B cell (primary cell): ENCODE measurements at regions not wholly inside any gene's neighbourhood (a gene's known extent, or its start where the extent isn't known, plus 50 kb on each side); places are given as distances from the start of the nearest gene placed in this dataset.

Source experiments
- ATAC-seq: fragments of 200-7000 bp; cut with Tn5 transposase; one replicate; pipeline ENCODE4 v1.10.0; 2021; ENCODE audit warnings: low read depth, mild to moderate bottlenecking, moderate number of reproducible peaks, moderate library complexity
- CTCF ChIA-PET: fragments of 350-600 bp; sonication (Branson Sonifier 250); formaldehyde crosslinking; loops from one replicate; lab custom pipeline; 2021; ENCODE audit warnings: antibody characterized with exemption, inconsistent platforms; lab: Charles Lee
- POLR2A ChIA-PET: fragments of 350-600 bp; sonication (Branson Sonifier 250); formaldehyde crosslinking; loops from one replicate; lab custom pipeline; 2021; ENCODE audit warnings: antibody characterized with exemption; lab: Charles Lee
- DNase-seq: peaks from one replicate; pipeline ENCODE4 v3.0.0; 2013
- H2AFZ ChIP-seq: 2 replicates; pipeline ENCODE4 v1.6.1; 2012; ENCODE audit warnings: mild to moderate bottlenecking, low read depth, low read length; ENCODE audit not compliant: insufficient read depth, poor library complexity, severe bottlenecking
- H3K27ac ChIP-seq, 2 donors: 1 replicate in 1 of 2; 2 replicates in 1 of 2; pipeline ENCODE4 v1.5.1; 2012 to 2013; ENCODE audit warnings: low read length in 2 of 2, mild to moderate bottlenecking in 2 of 2, moderate library complexity in 1 of 2
- H3K27me3 ChIP-seq, 4 experiments: fragments of 200-600 bp in 1 of 4; sonication (generic) in 1 of 4; replicated peaks in 1 of 4; 1 replicate in 2 of 4; 2 replicates in 2 of 4; pipeline versions ENCODE4 v1.6.1 to v1.7.0; 2013 to 2016; ENCODE audit warnings: low read length in 3 of 4, mild to moderate bottlenecking in 2 of 4, mixed read lengths in 1 of 4, moderate library complexity in 1 of 4; ENCODE audit not compliant: insufficient read depth in 4 of 4, control insufficient read depth in 3 of 4; ENCODE audit errors: control extremely low read depth in 1 of 4
- H3K36me3 ChIP-seq, 2 experiments: replicated peaks in 1 of 2; 1 replicate in 1 of 2; 2 replicates in 1 of 2; pipeline versions ENCODE4 v1.6.1 to v1.7.1; 2013; ENCODE audit warnings: low read length in 1 of 2; ENCODE audit not compliant: insufficient read depth in 2 of 2, control insufficient read depth in 1 of 2; ENCODE audit errors: control extremely low read depth in 1 of 2, extremely low read depth in 1 of 2
- H3K4me1 ChIP-seq, 2 donors: fragments of 200-600 bp in 1 of 2; sonication (generic) in 1 of 2; 1 replicate in 1 of 2; 2 replicates in 1 of 2; pipeline versions ENCODE4 v1.5.1 to v1.6.1; 2013 to 2017; ENCODE audit warnings: low read length in 2 of 2; ENCODE audit not compliant: control insufficient read depth in 2 of 2, insufficient read depth in 2 of 2
- H3K4me2 ChIP-seq: replicated peaks from 2 replicates; pipeline ENCODE3; 2012; ENCODE audit warnings: mild to moderate bottlenecking, low read depth, low read length; ENCODE audit not compliant: poor library complexity, severe bottlenecking
- H3K4me3 ChIP-seq, 5 experiments: fragments of 200-600 bp in 1 of 5; sonication (generic) in 1 of 5; 1 replicate in 3 of 5; 2 replicates in 2 of 5; pipeline versions ENCODE4 v1.5.1 to v1.7.0; 2011 to 2016; ENCODE audit warnings: low read length in 4 of 5, mild to moderate bottlenecking in 4 of 5, low read depth in 2 of 5, control low read depth in 1 of 5, moderate library complexity in 1 of 5; ENCODE audit not compliant: insufficient read depth in 1 of 5; ENCODE audit errors: control extremely low read depth in 1 of 5, extremely low read depth in 1 of 5
- H3K79me2 ChIP-seq: fragments of 200-600 bp; sonication (generic); one replicate; pipeline ENCODE4 v1.6.0; 2016; ENCODE audit warnings: low read length; ENCODE audit not compliant: control insufficient read depth, insufficient read depth
- H3K9ac ChIP-seq: fragments of 200-600 bp; sonication (generic); 2 replicates; pipeline ENCODE4 v1.6.1; 2017; ENCODE audit warnings: mild to moderate bottlenecking, low read length, moderate library complexity
- H3K9me3 ChIP-seq, 3 donors: one replicate each; pipeline versions ENCODE4 v1.6.1 to v1.7.1; 2013; ENCODE audit warnings: low read length in 2 of 3; ENCODE audit not compliant: control insufficient read depth in 2 of 3, insufficient read depth in 1 of 3; ENCODE audit errors: control extremely low read depth in 1 of 3
- H4K20me1 ChIP-seq: 2 replicates; pipeline ENCODE4 v1.6.0; 2012; ENCODE audit warnings: mild to moderate bottlenecking, low read length; ENCODE audit not compliant: insufficient read depth, control insufficient read depth, poor library complexity, severe bottlenecking
- H3K27ac Mint-ChIP-seq: one replicate; pipeline ENCODE4 v1.8.0; 2021; ENCODE audit warnings: mixed read lengths
- H3K27me3 Mint-ChIP-seq: one replicate; pipeline ENCODE4 v1.8.0; 2021; ENCODE audit warnings: mixed read lengths
- H3K4me1 Mint-ChIP-seq: one replicate; pipeline ENCODE4 v1.8.0; 2021; ENCODE audit warnings: mixed read lengths
- H3K4me3 Mint-ChIP-seq: one replicate; pipeline ENCODE4 v1.8.0; 2021; ENCODE audit warnings: mixed read lengths
- H3K9me3 Mint-ChIP-seq: one replicate; pipeline ENCODE4 v1.8.0; 2022; ENCODE audit warnings: mixed read lengths; ENCODE audit not compliant: insufficient read depth
- CTCF ChIP-seq: fragments of 200-600 bp; IDR thresholded peaks from one replicate; pipeline ENCODE4 v1.8.0; 2022; ENCODE audit warnings: antibody characterized with exemption, mild to moderate bottlenecking
- EZH2 ChIP-seq: IDR thresholded peaks from 2 replicates; pipeline ENCODE4 v1.6.1; 2012; ENCODE audit warnings: borderline replicate concordance, low read depth, mild to moderate bottlenecking, moderate library complexity, low read length; ENCODE audit not compliant: insufficient read depth, poor library complexity, severe bottlenecking
- WGBS: methylation state at CpG from one replicate; pipeline ENCODE4 v1.1.5; 2013; ENCODE audit warnings: missing lambda C conversion rate; ENCODE audit not compliant: insufficient coverage; 5-methylcytosine and 5-hydroxymethylcytosine counted together
- intact Hi-C: fragments of 100-400 bp; cut with micrococcal nuclease; formaldehyde crosslinking; loops from one replicate; pipeline ENCODE4 v1.10.0; 2022

- H3K27ac ChIP-seq, result no peak overlapping the region
- no peaks in the 10 kb centered on the region for H3K4me1 ChIP-seq
- Mint-ChIP-seq H3K4me1 (no peaks in the 10 kb centered on the region), H3K27ac (no peak overlapping the region), H3K4me3 (no peak overlapping the region), H3K27me3 (no peaks in the 10 kb centered on the region), H3K9me3 (no peaks in the 10 kb centered on the region)
- no peaks in the 10 kb centered on the region for H3K36me3 ChIP-seq
- CTCF ChIA-PET, result no interaction called here
- no peaks in the 10 kb centered on the region for H4K20me1 ChIP-seq
- no peaks in the 10 kb centered on the region for H3K79me2 ChIP-seq
- no peaks in the 10 kb centered on the region for H3K9me3 ChIP-seq
- no peak for ATAC-seq
- no peaks in the 10 kb centered on the region for H3K27me3 ChIP-seq
- no peak overlapping the region for H3K4me2 ChIP-seq
- DNase-seq, result no peak
- intact Hi-C loops, result no loop called here
- no peak overlapping the region for H3K9ac ChIP-seq
- no peak overlapping the region for H2AFZ ChIP-seq
- no peak overlapping the region for H3K4me3 ChIP-seq
- no peak for TF ChIP-seq CTCF
- no peak for TF ChIP-seq EZH2
- WGBS, result 58% methylated on average over 5 of the region's 6 CpGs
- POLR2A ChIA-PET, result no interaction called here
Measured at GRCh38 chr13:106690779-106691178, 122.8 kb upstream of the ARGLU1 start.

DNA sequence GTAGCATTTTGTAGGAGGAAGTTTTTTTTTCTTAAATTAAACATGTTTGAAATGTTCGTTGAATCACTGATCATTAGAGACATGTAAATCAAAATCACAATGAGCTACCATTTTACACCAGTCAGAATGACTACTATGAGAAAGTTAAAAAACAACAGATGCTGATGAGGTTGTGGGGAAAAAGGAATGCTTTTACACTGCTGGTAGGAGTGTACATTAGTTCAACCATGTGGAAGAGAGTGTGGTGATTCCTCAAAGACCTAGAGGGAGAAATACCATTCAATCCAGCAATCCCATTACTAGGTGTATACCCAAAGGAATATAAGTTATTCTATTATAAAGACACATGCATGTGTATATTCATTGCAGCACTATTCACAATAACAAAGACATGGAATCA, 122.0 kb upstream of the ARGLU1 start:
- no peak overlapping the region for H3K4me3 ChIP-seq
- H3K4me1 Mint-ChIP-seq, result no peaks in the 10 kb centered on the region
- POLR2A ChIA-PET, result no interaction called here
- H3K4me1 ChIP-seq, result no peaks in the 10 kb centered on the region
- H4K20me1 ChIP-seq, result no peaks in the 10 kb centered on the region
- WGBS, result no CpG with 5 or more reads among the region's 1 CpG
- no peaks in the 10 kb centered on the region for H3K27me3 ChIP-seq
- H3K36me3 ChIP-seq, result no peaks in the 10 kb centered on the region
- no peak overlapping the region for H3K4me3 Mint-ChIP-seq
- no peak overlapping the region for H3K27ac ChIP-seq
- no peak overlapping the region for H3K27ac Mint-ChIP-seq
- H3K79me2 ChIP-seq, result no peaks in the 10 kb centered on the region
- no peak for TF ChIP-seq EZH2
- TF ChIP-seq CTCF, result no peak
- H3K9ac ChIP-seq, result no peak overlapping the region
- intact Hi-C loops, result no loop called here
- DNase-seq (no peak), ATAC-seq (no peak)
- no peaks in the 10 kb centered on the region for H3K9me3 Mint-ChIP-seq
- no peaks in the 10 kb centered on the region for H3K27me3 Mint-ChIP-seq
- H3K9me3 ChIP-seq, result no peaks in the 10 kb centered on the region
- H2AFZ ChIP-seq, result no peak overlapping the region
- H3K4me2 ChIP-seq, result no peak overlapping the region
- CTCF ChIA-PET, result no interaction called here
